Left kidney (tissue), 1 donor: ENCODE measurements at regions not wholly inside any gene's neighbourhood (a gene's known extent, or its start where the extent isn't known, plus 50 kb on each side); places are given as distances from the start of the nearest gene placed in this dataset.
A peak's percentile ranks its signal among the peaks of the same experiment; 100 is the strongest.

Experiments
- DNase-seq: peaks from one replicate; pipeline ENCODE4 v3.0.0-alpha.2; 2013

DNA sequence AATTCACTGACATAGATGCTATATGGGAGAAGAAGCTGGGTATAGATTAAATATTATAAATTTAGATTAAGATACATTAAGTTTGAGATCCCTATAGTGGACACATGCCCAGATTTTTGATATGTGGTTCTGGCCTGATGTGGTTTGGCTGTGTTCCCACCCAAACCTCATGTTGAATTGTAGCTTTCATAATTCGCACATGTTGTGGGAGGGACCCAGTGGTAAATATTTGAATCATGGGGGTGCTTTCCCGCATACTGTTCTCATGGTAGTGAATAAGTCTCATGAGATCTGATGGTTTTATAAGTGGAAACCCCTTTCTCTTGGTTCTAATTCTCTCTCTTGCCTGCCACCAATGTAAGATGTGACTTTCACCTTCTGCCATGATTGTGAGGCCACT lies 189.4 kb upstream of the CD96 start:
- DNase-seq, result no peak

DNA sequence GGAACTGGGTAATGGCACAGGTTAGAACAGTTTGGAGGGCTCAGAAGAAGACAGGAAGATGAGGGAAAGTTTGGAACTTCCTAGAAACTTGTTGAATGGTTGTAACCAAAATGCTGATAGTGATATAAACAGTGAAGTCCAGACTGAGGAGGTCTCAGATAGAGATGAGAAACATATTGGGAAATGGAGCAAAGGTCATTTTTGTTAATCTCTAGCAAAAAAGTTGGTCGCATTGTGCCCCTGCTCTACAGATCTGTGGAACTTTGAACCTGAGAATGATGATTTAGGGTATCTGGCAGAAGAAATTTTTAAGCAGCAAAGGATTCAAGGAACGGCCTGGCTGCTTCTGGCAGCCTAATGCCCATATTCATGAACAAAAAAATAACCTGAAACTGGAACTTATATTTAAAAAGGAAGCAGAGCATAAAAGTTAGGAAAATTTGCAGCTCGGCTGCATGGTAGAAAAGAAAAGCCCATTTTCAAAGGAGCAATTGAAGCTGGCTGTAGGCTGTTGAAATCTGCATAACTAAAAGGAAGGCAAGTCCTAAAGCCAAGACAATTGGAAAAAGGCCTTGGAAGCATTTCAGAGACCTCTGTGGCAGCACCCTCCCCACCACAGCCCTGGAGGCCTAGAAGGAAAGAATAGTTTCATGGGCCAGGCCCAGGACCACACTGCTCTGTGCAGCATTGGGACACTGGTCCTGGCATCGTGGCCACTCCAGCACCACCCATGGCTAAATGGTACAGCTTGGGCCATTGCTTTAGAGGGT lies 182.6 kb upstream of the CD96 start:
- no peak for DNase-seq

DNA sequence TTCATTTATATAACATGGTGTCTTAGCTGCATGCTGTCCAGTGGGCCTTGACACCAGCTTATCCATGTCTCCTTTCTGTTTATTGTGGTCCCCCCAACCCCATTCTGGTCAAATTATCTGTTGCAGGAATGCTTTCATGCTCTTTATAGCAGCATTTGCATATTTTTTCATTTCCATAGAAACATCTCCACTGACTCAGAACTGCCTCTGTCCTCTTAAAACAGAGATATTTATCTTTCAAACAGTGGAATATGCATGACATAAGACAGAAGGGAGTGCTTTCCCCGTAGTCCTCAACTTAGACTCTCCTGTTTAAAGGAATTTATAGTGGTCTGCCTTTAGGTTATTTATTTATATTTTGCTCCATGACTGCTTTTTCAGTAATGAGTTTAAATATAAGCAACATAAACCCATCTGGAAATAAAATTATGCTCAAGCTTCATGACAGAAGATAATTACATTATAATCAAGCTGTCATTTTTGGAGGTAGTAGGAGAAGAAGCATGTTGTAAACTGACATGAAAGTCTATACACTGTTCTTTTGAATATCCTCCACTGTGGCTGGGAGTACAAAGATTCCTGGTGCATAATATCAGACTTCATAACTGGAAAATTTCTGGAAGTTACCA lies 179.5 kb upstream of the CD96 start:
- peak; percentile 31 for DNase-seq

DNA sequence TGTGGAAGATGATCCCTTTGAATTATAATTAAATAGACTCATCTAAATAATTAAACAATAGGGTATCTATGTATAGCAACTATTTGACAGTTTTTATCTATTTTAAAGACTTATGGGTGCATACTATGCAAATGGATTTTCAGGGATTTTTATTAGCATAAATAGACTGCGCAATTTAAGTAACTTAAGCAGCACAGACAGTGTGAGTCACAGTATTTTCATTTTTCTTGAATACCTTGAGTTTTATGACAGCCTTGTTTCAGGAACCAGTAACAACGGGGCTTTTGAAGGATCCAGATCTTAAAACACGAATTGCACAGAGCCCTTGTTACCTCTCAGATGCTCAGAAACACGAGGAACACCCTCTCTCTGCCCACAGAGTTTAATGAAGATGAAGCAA lies 175.5 kb upstream of the CD96 start:
- no peak for DNase-seq

DNA sequence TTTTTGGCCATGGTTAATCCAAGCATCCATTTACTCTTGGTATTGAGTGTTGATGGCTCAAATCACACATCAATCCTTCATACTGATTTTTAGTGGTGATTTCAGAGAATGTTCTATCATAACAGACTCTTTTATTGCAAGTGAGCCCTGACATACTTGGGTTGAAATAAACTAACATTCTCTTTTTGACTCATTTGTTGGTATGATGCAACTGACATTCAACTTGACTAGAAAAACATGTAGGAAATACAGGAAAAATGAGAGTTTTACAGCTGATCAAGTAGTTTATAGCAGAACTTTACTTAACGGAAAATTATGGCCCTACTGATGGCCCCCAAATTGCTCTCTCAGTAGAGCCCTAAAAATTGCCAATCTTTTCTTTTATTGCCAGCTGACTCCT lies 173.9 kb upstream of the CD96 start:
- no peak for DNase-seq

DNA sequence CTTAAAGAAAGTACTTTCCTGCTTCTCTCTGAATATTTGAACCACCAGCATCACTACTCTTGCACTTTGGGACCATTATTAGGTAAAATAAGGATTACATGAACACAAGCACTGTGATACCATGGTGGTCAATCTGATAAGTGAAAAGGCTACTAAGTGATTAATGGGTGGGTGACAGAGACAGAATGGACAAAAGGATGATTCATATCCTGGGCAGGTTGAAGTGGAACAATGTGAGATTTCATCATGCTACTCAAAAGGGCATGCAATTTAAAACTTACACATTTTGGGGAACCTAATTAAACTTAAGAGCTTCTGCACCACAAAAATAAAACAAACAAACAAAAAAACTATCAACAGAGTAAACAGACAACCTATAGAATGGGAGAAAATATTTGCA lies 172.0 kb upstream of the CD96 start:
- DNase-seq, result no peak

DNA sequence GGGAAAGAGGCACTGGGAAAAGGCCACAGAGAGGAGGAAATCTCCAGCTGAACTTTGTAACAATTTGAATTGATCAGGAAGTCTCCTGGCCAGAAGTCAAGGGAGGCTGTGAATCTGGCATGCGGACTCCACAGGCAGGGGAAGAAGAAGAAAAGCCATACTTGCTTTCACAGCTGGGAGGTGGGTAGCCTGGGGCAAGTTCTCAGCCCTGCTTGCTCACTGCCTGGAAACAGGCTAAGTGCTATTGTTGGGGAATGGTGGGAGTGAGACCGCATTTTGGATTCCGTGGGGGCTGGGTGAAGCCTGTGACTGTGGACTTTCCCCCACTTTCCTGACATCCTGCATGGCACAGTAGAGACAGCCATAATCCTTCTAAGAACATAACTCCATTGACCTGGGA lies 168.8 kb upstream of the CD96 start:
- DNase-seq, result no peak

DNA sequence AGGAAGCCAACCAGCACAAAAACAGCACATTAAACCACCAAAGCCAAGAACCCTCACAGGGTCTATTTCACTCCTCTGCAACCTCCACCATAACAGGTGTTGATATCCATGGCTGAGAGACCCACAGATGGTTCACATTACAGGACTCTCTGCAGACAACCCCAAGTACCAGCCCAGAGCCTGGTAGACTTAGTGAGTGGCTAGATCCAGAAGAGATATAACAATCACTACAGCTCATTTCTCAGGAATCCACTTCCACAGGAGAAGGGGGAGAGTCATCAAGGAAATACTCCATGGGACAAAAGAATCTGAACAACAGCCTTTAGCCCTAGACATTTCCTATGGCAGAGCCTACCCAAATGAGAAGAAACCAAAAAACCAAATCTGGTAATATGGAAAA lies 168.1 kb upstream of the CD96 start:
- no peak for DNase-seq

DNA sequence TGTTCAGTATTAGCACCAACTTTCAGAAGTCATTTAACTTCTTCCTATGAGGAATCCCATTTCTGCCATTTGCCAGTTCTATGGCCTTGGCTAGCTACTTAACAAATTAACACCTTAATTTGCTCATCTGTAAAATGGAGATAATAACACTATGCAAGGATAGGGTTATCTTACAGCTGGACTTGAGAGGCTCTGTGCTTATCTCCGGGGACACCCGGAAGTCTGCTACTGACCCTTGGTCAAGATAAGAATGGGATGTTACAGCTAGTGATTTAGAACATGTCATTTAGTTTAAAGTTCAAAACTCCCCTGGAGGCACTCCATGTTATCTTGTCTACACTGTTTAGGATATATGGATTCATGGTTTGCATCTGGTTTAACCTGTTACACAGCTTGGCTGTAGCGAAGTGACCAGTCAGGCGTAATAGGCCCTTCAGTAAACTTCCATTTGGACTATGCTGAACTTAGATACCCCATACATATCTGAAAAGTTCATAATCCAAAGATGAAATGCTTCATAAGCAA lies 156.0 kb upstream of the CD96 start:
- no peak for DNase-seq

DNA sequence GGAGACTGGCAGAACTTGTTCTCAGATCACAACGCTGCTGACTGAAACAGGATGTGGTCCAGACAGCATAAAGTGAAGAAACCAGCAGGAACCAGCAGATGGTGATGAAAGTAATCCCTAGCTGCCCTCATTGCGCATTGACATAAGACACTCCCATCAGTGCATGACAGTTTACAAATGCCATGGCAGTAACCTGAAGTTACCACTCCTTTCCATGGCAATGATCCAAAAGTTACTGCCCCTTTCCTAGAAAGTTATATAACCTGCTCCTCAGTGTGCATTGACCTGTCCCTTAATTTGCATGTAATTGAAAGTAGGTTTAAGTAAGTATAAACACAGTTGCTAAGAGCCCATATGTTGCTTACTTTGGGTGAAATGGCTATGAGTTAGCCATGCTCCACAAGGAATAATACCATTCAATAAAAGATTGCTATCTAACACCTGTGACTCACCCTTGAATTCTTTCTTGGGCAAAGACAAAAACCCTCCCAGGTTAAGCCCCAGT lies 149.1 kb upstream of the CD96 start:
- DNase-seq, result no peak

DNA sequence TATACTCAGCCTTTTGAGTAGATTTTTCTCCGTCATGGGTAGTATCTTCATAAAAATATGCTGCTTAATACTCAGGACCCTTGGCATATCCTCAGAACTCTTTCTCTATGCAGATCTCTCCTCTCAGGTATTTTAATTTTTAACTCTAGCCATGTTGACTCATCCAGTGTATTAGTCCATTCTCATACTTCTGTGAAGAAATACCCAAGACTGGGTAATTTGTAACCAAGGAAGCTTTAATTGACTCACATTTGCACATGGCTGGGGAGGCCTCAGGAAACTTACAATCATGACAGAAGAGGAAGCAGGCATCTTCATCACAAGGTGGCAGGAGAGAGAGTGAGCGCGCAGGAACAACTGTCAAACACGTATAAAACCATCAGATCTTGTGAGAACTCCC lies 129.3 kb upstream of the CD96 start:
- DNase-seq, result no peak

DNA sequence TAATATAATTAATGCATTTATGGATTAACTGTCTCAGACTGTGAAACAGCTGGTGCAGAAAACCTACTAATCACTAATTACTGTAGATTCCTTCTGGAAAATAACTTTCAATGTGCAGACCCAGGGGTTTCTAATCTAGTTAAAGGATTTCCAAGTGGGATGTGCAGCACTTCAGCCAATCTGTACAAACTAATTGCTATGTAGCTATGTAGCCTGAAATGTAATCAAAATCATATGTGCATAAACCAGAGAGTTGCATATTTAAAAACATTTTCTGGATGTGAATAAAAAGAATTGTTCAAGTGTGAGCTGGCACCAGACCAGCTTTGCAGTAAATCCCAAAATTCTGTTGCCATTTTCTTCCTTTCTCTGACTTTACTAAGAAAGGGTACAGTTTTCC lies 127.5 kb upstream of the CD96 start:
- no peak for DNase-seq

DNA sequence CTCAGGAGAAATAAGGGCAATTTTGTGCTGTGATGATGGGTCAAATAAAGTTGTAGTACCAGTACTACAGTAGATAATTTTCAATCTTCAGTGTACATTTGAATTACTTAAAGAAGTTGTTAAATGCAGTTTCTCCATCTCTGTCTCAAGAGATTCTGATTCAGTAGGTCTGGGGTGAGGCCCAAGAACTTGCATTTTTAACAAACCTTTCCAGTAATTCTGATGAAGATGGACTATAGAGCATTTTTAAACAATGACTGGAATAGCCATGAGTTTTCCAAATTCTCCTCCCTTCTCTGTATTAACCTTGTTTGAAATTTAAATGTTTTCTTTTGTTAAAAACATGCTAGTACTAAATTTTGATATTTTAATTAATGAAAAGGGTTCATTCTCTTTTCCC lies 127.0 kb upstream of the CD96 start:
- DNase-seq, result no peak

DNA sequence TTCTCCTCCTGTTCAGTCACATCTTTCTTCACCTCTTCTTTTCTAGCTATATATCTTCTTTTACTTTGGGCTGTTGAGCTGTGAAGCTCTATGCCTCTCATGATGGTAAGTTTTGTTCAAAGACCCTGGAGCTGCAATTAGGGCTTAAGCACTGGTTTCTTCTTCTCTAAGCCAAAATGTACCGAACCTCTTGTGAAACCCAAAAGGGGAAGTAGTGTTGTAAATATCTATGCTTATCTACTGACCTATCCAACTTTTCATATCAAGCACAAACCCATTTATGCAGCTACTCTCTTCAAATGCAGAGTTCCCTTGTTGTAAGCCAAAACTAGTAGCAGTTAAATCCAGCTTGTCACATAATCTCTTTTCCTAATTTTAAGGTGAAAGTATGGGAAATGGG lies 123.6 kb upstream of the CD96 start:
- no peak for DNase-seq

DNA sequence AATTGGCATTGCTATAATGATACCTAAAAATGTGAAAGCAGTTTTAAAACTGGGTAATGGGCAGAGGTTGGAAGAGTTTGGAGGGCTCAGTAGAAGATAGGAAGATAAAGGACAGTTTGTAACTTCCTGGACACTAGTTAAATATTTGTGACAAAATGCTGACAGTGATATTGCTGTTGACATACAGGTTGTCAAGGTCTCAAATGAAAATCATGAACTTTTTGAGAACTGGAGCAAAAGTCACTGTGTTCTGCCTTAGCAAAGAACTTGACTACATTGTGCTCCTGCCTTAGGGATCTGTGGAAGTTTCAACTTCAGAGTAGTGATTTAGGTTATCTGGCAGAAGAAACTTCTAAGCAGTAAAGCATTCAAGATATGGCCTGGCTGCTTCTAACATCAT lies 113.7 kb upstream of the CD96 start:
- no peak for DNase-seq

DNA sequence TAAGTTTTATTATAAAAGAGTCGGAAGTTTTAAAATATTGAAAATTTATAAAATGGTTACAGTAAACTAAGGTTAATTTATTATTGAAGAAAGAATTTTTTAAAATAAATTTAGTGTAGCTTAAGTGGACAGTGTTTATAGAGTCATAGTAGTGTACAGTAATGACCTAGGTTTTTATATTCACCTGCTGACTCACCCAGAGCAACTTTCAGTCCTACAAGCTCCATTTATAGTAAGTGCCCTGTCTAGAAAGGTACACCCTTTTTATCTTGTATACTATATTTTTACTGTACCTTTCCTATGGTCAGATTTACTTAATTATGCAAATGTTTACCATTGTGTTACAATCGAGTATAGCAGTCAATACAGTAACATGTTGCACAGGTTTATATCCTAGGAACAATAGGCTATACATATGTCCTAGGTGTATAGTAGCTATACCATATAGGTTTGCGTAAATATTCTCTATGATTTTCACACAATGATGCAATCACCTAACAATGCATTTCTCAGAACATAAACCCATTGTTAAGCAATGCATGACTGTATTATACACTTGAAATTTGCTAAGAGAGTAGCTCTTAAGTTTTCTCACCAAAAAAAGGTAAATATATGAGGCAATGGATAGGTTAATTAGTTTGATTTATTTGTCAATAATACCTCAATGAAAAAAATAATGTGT lies 106.9 kb upstream of the CD96 start:
- no peak for DNase-seq

DNA sequence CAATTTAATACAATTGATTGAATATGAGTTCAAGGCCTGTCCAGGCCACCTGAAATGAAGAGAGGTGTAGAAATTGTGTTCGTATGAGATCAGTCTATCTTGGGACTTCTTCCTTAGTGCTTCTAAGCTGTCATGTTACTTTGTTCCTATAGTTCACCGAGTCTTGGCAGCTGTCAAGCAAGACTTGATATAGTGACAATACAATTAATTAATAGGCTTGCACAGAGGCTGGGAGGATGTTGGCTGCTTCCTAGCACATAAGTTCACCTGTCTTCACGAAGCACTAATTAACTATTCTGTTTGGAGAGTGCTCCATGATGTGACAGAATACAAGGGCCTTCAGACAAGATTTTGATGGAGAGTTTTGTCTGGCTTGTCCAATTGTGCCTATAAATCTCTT lies 103.7 kb upstream of the CD96 start:
- no peak for DNase-seq

DNA sequence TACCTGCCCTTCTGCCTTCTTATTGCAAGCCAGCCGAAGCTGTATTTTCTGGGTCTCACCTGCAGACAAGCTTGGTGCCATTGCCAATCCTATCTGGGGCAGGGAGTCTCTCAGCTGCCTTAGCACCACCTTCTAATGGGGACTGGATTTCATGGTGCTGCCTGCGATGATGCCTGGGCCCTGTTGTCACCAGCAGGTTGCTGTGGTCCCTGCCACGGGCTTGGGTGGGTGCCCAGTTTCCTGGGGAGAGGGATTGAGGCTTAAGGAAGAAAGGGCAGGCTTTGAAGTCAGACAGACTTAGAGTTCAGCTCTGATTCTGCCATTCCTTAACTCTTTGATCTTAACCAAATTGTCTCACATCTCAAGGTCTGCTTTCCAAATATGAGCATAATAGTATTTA lies 87.4 kb upstream of the CD96 start:
- no peak for DNase-seq

DNA sequence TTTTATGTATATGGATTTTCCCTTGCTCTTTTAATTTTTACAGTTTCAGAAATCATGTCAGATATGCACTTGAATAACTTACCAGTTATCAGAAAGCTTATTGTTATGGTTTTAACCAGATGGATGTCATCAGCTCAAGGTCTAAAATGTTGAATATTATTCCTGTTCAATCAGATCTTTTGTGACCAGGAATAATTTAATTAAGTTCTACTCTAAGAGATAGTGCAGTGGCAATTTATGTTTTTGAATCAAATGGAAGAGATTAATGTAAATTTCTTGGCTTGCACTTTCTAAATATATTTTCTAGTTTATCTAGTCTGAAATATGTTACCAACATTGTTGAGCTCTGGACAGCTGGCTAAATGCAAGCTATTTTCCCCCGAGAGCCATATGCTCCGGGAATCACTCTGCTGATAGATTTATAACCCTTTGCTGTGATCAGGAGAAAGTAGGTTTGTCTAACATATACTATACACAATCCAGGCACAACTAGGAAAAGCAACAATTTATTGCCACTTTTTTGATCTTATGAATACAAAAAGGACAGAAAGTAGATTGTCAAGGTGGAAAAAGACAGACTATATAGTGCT lies 76.8 kb upstream of the CD96 start:
- DNase-seq, result no peak

DNA sequence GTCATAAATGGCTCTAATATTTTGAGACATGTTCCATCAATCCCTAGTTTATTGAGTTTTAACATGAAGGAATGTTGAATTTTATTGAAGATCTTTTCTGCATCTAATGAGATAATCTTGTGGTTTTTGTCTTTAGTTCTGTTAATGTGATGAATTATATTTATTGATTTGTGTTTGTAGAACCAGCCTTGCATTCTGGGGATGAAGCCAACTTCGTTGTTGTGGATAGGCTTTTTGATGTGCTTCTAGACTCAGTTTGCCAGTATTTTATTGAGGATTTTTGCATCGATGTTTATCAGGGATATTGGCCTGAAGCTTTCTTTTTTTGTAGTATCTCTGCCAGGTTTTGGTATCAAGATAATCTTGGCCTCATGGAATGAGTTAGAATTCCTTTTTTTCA lies 72.0 kb upstream of the CD96 start:
- no peak for DNase-seq

DNA sequence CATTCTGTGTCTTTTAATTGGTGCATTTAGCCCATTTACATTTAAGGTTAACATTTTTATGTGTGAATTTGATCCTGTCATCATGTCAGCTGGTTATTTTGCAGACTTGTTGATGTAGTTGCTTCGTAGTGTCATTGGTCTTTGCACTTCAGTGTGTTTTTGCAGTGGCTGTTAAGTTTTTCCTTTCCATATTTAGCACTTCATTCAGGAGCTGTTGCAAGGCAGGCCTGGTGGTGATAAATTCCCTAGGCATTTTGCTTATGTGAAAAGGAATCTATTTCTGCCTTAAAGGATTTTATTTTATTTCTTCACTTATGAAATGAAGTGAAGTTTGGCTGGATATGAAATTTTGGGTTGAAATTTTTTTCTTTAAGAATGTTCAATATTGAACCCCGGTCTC lies 70.2 kb upstream of the CD96 start:
- DNase-seq, result no peak

DNA sequence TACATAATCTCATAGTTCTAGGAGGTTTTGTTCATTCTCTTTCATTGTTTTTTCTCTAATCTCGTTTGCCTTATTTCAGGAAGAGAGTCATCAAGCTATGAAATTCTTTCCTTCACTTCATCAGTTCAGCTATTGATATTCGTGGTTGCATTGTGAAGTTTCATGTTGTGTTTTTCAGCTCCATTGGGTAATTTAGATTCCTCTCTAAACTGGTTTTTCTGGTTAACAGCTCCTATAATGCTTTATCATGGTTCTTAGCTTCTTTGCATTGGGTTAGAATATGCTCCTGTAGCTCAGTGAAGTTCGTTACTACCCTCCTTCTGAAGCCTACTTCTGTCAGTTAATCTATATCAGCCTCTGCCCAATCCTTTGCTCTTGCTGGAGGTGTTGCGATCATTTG lies 69.4 kb upstream of the CD96 start:
- no peak for DNase-seq

DNA sequence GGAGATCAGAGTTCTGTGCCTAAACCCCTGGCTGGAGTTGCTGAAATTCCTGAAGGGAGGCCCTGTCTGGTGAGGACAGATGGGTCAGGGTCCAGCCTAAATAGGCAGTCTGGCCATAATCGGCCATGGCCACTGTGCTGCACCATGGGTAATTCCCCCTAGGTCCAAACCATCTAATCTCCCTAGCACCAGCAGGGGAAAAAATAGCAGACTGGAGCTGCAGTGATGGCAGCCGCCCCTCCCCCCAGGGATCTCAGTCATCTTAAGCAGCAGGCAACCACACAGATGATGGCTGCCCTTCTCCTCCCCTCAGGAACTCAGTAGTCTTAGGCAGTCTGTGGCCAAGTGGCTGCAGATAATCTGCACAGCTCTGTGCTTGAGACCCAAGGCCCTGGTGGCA lies 68.4 kb upstream of the CD96 start:
- no peak for DNase-seq
